Liver (tissue), 8 donors: ENCODE measurements at regions not wholly inside any gene's neighbourhood (a gene's known extent, or its start where the extent isn't known, plus 50 kb on each side); places are given as distances from the start of the nearest gene placed in this dataset.

Source experiments
- DNase-seq: peaks from one replicate; pipeline ENCODE4 v3.0.0-alpha.2; 2017; ENCODE audit warnings: low spot score
- H3K27ac ChIP-seq, 2 donors: one replicate each; pipeline ENCODE4 v1.7.0; 2013; ENCODE audit warnings: inconsistent platforms in 2 of 2, low read length in 2 of 2, control low read depth in 1 of 2, low read depth in 1 of 2, mild to moderate bottlenecking in 1 of 2
- H3K27me3 ChIP-seq, 4 donors: one replicate each; pipeline versions ENCODE4 v1.6.1 to v1.7.0; 2013; ENCODE audit warnings: low read length in 3 of 4, inconsistent platforms in 1 of 4, mild to moderate bottlenecking in 1 of 4, moderate library complexity in 1 of 4; ENCODE audit not compliant: control insufficient read depth in 4 of 4, insufficient read depth in 4 of 4
- H3K36me3 ChIP-seq, 4 donors: one replicate each; pipeline versions ENCODE4 v1.6.1 to v1.7.0; 2013; ENCODE audit warnings: low read length in 3 of 4, mild to moderate bottlenecking in 3 of 4, low read depth in 1 of 4, moderate library complexity in 1 of 4; ENCODE audit not compliant: control insufficient read depth in 4 of 4, insufficient read depth in 3 of 4
- H3K4me1 ChIP-seq, 4 donors: one replicate each; pipeline versions ENCODE4 v1.6.1 to v1.7.0; 2013; ENCODE audit warnings: low read length in 3 of 4, mild to moderate bottlenecking in 3 of 4, moderate library complexity in 1 of 4; ENCODE audit not compliant: control insufficient read depth in 4 of 4, insufficient read depth in 4 of 4
- H3K4me3 ChIP-seq, 3 donors: one replicate each; pipeline versions ENCODE4 v1.6.1 to v1.7.0; 2013; ENCODE audit warnings: low read length in 3 of 3, control low read depth in 1 of 3, low read depth in 1 of 3, mild to moderate bottlenecking in 1 of 3
- H3K9ac ChIP-seq, 2 donors: one replicate each; pipeline ENCODE4 v1.7.0; 2013; ENCODE audit warnings: low read length in 2 of 2, mild to moderate bottlenecking in 2 of 2, moderate library complexity in 2 of 2, control low read depth in 1 of 2, low read depth in 1 of 2
- H3K9me3 ChIP-seq, 4 donors: one replicate each; pipeline versions ENCODE4 v1.6.1 to v1.7.0; 2013; ENCODE audit warnings: low read length in 3 of 4; ENCODE audit not compliant: control insufficient read depth in 4 of 4
- EGR1 ChIP-seq, 2 donors: IDR thresholded peaks; 2 replicates each; pipeline ENCODE4 v1.6.1; 2016 to 2018; ENCODE audit warnings: antibody characterized with exemption in 2 of 2, low read depth in 2 of 2
- FOXA1 ChIP-seq: IDR thresholded peaks from 2 replicates; pipeline ENCODE4 v1.6.1; 2016; ENCODE audit warnings: antibody characterized with exemption
- FOXA2 ChIP-seq: IDR thresholded peaks from 2 replicates; pipeline ENCODE4 v1.6.1; 2016; ENCODE audit warnings: antibody characterized with exemption
- GABPA ChIP-seq, 2 donors: IDR thresholded peaks in 1 of 2; conservative IDR thresholded peaks in 1 of 2; 2 replicates each; pipeline ENCODE4 v1.6.1; 2016; ENCODE audit warnings: antibody characterized with exemption in 2 of 2, mild to moderate bottlenecking in 1 of 2, moderate library complexity in 1 of 2
- HNF4G ChIP-seq: IDR thresholded peaks from 2 replicates; pipeline ENCODE4 v1.6.1; 2016; ENCODE audit warnings: antibody characterized with exemption
- JUND ChIP-seq, 2 donors: IDR thresholded peaks; 2 replicates each; pipeline ENCODE4 v1.6.1; 2016; ENCODE audit warnings: antibody characterized with exemption in 2 of 2
- NR2F2 ChIP-seq: IDR thresholded peaks from 2 replicates; pipeline ENCODE4 v1.6.1; 2016; ENCODE audit warnings: antibody characterized with exemption
- RAD21 ChIP-seq, 2 donors: IDR thresholded peaks; 2 replicates each; pipeline ENCODE4 v1.6.1; 2016; ENCODE audit warnings: antibody characterized with exemption in 2 of 2, mild to moderate bottlenecking in 2 of 2
- RXRA ChIP-seq, 2 donors: IDR thresholded peaks; 2 replicates each; pipeline ENCODE4 v1.6.1; 2017 to 2018; ENCODE audit warnings: antibody characterized with exemption in 2 of 2, mild to moderate bottlenecking in 1 of 2
- SP1 ChIP-seq: IDR thresholded peaks from 2 replicates; pipeline ENCODE4 v1.6.1; 2018; ENCODE audit warnings: antibody characterized with exemption, mild to moderate bottlenecking
- TAF1 ChIP-seq: conservative IDR thresholded peaks from 2 replicates; pipeline ENCODE4 v1.6.1; 2016; ENCODE audit warnings: antibody characterized with exemption, mild to moderate bottlenecking
- YY1 ChIP-seq: IDR thresholded peaks from 2 replicates; pipeline ENCODE4 v1.6.1; 2016; ENCODE audit warnings: antibody characterized with exemption, mild to moderate bottlenecking
- WGBS: extraction: QIAGEN DNeasy Blood & Tissue Kit; methylation state at CpG from one replicate; pipeline ENCODE4 v1.1.7; 2013; 5-methylcytosine and 5-hydroxymethylcytosine counted together
- TF ChIP-seq, protein P1 (sequence below): IDR thresholded peaks from 2 replicates; pipeline ENCODE4 v1.6.1; 2016; ENCODE audit warnings: antibody characterized with exemption
- TF ChIP-seq, protein P2 (sequence below): IDR thresholded peaks from 2 replicates; pipeline ENCODE4 v1.6.1; 2016; ENCODE audit warnings: antibody characterized with exemption, mild to moderate bottlenecking
- TF ChIP-seq, protein P3 (sequence below): IDR thresholded peaks from 2 replicates; pipeline ENCODE4 v1.6.1; 2016; ENCODE audit warnings: antibody characterized with exemption
- TF ChIP-seq, protein P4 (sequence below): fragments of 150-350 bp; IDR thresholded peaks from 2 replicates; pipeline ENCODE4 v1.5.1; 2017; ENCODE audit warnings: improper control_type of control experiment, low read depth, low read length; ENCODE audit not compliant: missing input control
- TF ChIP-seq, protein P5 (sequence below): IDR thresholded peaks from 2 replicates; pipeline ENCODE4 v1.6.1; 2016; ENCODE audit warnings: antibody characterized with exemption
- donor health status: healthy.
- donor health status: healthy.
- donor health status: healthy.
- donor health status: healthy.
- donor health status: healthy.

DNA sequence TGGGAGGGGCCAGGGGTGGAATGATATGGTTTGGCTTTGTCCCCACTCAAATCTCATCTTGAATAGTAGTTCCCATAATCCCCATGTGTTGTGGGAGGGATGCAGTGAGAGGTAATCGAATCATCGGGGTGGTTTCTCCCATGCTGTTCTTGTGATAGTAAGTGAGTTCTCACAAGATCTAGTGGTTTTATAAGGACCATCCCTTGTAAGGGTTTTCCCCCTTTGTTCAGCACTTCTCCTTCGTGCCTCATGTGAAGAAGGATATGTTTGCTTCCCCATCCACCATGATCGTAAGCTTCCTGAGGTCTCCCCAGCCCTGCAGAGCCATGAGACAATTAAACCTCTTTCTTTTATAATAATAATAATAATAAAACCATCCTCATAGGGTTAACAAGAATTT lies 53.4 kb upstream of the PRNP start:
- WGBS: 79% methylated on average over 4 of the region's 4 CpGs
- H3K27me3 ChIP-seq: peaks cover 0 to 3% (median under 1%) of the 10 kb centered on the region in 4 donors
- no peak for DNase-seq
- H3K9ac ChIP-seq: no peak overlapping the region
- no peak overlapping the region for H3K27ac ChIP-seq
- TF ChIP-seq, protein P1, sequence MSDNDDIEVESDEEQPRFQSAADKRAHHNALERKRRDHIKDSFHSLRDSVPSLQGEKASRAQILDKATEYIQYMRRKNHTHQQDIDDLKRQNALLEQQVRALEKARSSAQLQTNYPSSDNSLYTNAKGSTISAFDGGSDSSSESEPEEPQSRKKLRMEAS: no peak
- TF ChIP-seq, protein P2, sequence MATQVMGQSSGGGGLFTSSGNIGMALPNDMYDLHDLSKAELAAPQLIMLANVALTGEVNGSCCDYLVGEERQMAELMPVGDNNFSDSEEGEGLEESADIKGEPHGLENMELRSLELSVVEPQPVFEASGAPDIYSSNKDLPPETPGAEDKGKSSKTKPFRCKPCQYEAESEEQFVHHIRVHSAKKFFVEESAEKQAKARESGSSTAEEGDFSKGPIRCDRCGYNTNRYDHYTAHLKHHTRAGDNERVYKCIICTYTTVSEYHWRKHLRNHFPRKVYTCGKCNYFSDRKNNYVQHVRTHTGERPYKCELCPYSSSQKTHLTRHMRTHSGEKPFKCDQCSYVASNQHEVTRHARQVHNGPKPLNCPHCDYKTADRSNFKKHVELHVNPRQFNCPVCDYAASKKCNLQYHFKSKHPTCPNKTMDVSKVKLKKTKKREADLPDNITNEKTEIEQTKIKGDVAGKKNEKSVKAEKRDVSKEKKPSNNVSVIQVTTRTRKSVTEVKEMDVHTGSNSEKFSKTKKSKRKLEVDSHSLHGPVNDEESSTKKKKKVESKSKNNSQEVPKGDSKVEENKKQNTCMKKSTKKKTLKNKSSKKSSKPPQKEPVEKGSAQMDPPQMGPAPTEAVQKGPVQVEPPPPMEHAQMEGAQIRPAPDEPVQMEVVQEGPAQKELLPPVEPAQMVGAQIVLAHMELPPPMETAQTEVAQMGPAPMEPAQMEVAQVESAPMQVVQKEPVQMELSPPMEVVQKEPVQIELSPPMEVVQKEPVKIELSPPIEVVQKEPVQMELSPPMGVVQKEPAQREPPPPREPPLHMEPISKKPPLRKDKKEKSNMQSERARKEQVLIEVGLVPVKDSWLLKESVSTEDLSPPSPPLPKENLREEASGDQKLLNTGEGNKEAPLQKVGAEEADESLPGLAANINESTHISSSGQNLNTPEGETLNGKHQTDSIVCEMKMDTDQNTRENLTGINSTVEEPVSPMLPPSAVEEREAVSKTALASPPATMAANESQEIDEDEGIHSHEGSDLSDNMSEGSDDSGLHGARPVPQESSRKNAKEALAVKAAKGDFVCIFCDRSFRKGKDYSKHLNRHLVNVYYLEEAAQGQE: no peak
- no peak for TF ChIP-seq HNF4G
- no peak for TF ChIP-seq FOXA2
- TF ChIP-seq GABPA (IDR thresholded peaks at IDR 0.05 in 1 of 2, conservative IDR thresholded peaks at IDR 0.05 in 1 of 2): no peak
- TF ChIP-seq RXRA (IDR thresholded peaks at IDR 0.05): no peak
- no peak for TF ChIP-seq SP1
- TF ChIP-seq, protein P3, sequence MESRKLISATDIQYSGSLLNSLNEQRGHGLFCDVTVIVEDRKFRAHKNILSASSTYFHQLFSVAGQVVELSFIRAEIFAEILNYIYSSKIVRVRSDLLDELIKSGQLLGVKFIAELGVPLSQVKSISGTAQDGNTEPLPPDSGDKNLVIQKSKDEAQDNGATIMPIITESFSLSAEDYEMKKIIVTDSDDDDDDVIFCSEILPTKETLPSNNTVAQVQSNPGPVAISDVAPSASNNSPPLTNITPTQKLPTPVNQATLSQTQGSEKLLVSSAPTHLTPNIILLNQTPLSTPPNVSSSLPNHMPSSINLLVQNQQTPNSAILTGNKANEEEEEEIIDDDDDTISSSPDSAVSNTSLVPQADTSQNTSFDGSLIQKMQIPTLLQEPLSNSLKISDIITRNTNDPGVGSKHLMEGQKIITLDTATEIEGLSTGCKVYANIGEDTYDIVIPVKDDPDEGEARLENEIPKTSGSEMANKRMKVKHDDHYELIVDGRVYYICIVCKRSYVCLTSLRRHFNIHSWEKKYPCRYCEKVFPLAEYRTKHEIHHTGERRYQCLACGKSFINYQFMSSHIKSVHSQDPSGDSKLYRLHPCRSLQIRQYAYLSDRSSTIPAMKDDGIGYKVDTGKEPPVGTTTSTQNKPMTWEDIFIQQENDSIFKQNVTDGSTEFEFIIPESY: no peak
- no peak for TF ChIP-seq RAD21 (IDR thresholded peaks at IDR 0.05)
- no peak for TF ChIP-seq TAF1
- TF ChIP-seq FOXA1: no peak
- TF ChIP-seq, protein P4, sequence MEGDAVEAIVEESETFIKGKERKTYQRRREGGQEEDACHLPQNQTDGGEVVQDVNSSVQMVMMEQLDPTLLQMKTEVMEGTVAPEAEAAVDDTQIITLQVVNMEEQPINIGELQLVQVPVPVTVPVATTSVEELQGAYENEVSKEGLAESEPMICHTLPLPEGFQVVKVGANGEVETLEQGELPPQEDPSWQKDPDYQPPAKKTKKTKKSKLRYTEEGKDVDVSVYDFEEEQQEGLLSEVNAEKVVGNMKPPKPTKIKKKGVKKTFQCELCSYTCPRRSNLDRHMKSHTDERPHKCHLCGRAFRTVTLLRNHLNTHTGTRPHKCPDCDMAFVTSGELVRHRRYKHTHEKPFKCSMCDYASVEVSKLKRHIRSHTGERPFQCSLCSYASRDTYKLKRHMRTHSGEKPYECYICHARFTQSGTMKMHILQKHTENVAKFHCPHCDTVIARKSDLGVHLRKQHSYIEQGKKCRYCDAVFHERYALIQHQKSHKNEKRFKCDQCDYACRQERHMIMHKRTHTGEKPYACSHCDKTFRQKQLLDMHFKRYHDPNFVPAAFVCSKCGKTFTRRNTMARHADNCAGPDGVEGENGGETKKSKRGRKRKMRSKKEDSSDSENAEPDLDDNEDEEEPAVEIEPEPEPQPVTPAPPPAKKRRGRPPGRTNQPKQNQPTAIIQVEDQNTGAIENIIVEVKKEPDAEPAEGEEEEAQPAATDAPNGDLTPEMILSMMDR: no peak
- no peak for TF ChIP-seq EGR1 (IDR thresholded peaks at IDR 0.05; ENCODE audit: low read depth in 2 of 2)
- no peak for TF ChIP-seq NR2F2
- TF ChIP-seq JUND (IDR thresholded peaks at IDR 0.05): no peak
- no peak for TF ChIP-seq YY1
- H3K36me3 ChIP-seq: no peaks in the 10 kb centered on the region
- H3K9me3 ChIP-seq: peaks cover 0 to 6% (median 0%) of the 10 kb centered on the region in 4 donors
- no peaks in the 10 kb centered on the region for H3K4me1 ChIP-seq
- no peak overlapping the region for H3K4me3 ChIP-seq

DNA sequence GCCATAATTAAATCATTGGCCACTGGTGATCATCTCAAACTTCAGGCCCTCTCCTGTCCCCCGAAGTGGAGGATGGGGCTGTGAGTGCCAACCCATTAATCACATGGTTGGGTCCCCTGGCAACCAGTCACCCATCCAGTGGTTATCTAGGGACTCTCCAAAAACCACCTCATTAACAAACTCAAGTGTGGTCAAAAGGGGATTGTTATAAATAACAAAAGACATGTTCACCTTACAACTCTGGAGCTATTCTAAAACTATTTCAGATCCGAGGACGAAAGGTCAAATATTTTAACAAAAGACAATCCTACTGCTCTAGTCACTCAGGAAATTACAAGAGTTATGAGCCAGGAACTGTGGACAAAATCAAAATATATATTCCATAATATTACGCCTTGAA lies 60.0 kb upstream of the PRNP start:
- no peak overlapping the region for H3K27ac ChIP-seq
- no peak overlapping the region for H3K4me3 ChIP-seq
- H3K27me3 ChIP-seq: peaks cover 0 to 2% (median 0%) of the 10 kb centered on the region in 4 donors
- peaks cover 0 to 6% (median 0%) of the 10 kb centered on the region in 4 donors for H3K9me3 ChIP-seq
- DNase-seq: no peak
- H3K4me1 ChIP-seq: no peaks in the 10 kb centered on the region
- 82% methylated on average over 4 of the region's 4 CpGs for WGBS
- no peak overlapping the region for H3K9ac ChIP-seq
- no peaks in the 10 kb centered on the region for H3K36me3 ChIP-seq
- TF ChIP-seq, protein P5, sequence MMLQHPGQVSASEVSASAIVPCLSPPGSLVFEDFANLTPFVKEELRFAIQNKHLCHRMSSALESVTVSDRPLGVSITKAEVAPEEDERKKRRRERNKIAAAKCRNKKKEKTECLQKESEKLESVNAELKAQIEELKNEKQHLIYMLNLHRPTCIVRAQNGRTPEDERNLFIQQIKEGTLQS: no peak
- TF ChIP-seq, protein P4: no peak
- TF ChIP-seq, protein P2: no peak
- TF ChIP-seq YY1: no peak
- no peak for TF ChIP-seq EGR1 (IDR thresholded peaks at IDR 0.05; ENCODE audit: low read depth in 2 of 2)
- TF ChIP-seq HNF4G: no peak
- TF ChIP-seq GABPA (IDR thresholded peaks at IDR 0.05 in 1 of 2, conservative IDR thresholded peaks at IDR 0.05 in 1 of 2): no peak
- no peak for TF ChIP-seq RAD21 (IDR thresholded peaks at IDR 0.05)
- TF ChIP-seq, protein P1: no peak
